RCC 7860 (cell line): ENCODE measurements at regions not wholly inside any gene's neighbourhood (a gene's known extent, or its start where the extent isn't known, plus 50 kb on each side); places are given as distances from the start of the nearest gene placed in this dataset.
A peak's percentile ranks its signal among the peaks of the same experiment; 100 is the strongest.

Experiments
- DNase-seq: peaks from one replicate; pipeline ENCODE4 v3.0.0-alpha.2; 2015; ENCODE audit warnings: low spot score
- FAIRE-seq: peaks from 2 replicates; lab custom pipeline; 2012; peaks lifted over from hg19 to GRCh38; lab: Jason Lieb, UNC

GRCh38 chr1:234941321-234942011 lies 187.2 kb downstream of the TOMM20 start:
- DNase-seq (no peak), FAIRE-seq (no peak)

GRCh38 chr1:234940841-234941240 lies 187.8 kb downstream of the TOMM20 start:
- no peak for FAIRE-seq
- no peak for DNase-seq

- DNase-seq (no peak), FAIRE-seq (no peak)
Measured at GRCh38 chr1:234938924-234939323, 189.7 kb downstream of the TOMM20 start.

- FAIRE-seq (no peak), DNase-seq (no peak)
Measured at GRCh38 chr1:234938135-234938534, 190.5 kb downstream of the TOMM20 start.

- no peak for FAIRE-seq
- no peak for DNase-seq
Measured at GRCh38 chr1:234936612-234937389, 191.8 kb downstream of the TOMM20 start.

- FAIRE-seq (peak; percentile 60), DNase-seq (peak; percentile 88)
Measured at GRCh38 chr1:234934611-234935033, 194.0 kb downstream of the TOMM20 start.

- peak; percentile 68 for DNase-seq
- FAIRE-seq = peak; percentile 69
Measured at GRCh38 chr1:234933475-234933874, 195.2 kb downstream of the TOMM20 start.

- no peak for DNase-seq
- no peak for FAIRE-seq
Measured at GRCh38 chr1:234932511-234933430, 195.9 kb downstream of the TOMM20 start.

GRCh38 chr1:234932106-234932505 lies 196.5 kb downstream of the TOMM20 start:
- DNase-seq = no peak
- no peak for FAIRE-seq

GRCh38 chr1:234931404-234931973 lies 197.1 kb downstream of the TOMM20 start:
- FAIRE-seq (no peak), DNase-seq (no peak)

- DNase-seq = no peak
- no peak for FAIRE-seq
Measured at GRCh38 chr1:234929369-234929768, 199.3 kb downstream of the TOMM20 start.

GRCh38 chr1:234928642-234929041 lies 200.0 kb downstream of the TOMM20 start:
- DNase-seq (no peak), FAIRE-seq (no peak)

- FAIRE-seq (no peak), DNase-seq (no peak)
Measured at GRCh38 chr1:234927971-234928640, 200.5 kb downstream of the TOMM20 start.

- FAIRE-seq (no peak), DNase-seq (no peak)
Measured at GRCh38 chr1:234927312-234927970, 201.2 kb downstream of the TOMM20 start.

- FAIRE-seq (no peak), DNase-seq (no peak)
Measured at GRCh38 chr1:234926559-234927311, 201.9 kb downstream of the TOMM20 start.

GRCh38 chr1:234926264-234926558 lies 202.4 kb downstream of the TOMM20 start:
- DNase-seq (no peak), FAIRE-seq (no peak)

- DNase-seq = peak; percentile 100
- peak; percentile 98 for FAIRE-seq
Measured at GRCh38 chr1:234925440-234926263, 203.0 kb downstream of the TOMM20 start.
